GM21723 (cell line): ENCODE measurements at regions not wholly inside any gene's neighbourhood (a gene's known extent, or its start where the extent isn't known, plus 50 kb on each side); places are given as distances from the start of the nearest gene placed in this dataset.
"Not testable (repeated sequence)": the region's sequence is repeated elsewhere in the genome, so short reads cannot be mapped to it uniquely, and the experiment has no call there.

ENCODE experiments used
- ATAC-seq: cut with Tn5 transposase; IDR thresholded peaks from one replicate; pipeline ENCODE4 v1.9.1; 2021; ENCODE audit warnings: mild to moderate bottlenecking, moderate library complexity; ENCODE audit not compliant: unreplicated experiment

DNA sequence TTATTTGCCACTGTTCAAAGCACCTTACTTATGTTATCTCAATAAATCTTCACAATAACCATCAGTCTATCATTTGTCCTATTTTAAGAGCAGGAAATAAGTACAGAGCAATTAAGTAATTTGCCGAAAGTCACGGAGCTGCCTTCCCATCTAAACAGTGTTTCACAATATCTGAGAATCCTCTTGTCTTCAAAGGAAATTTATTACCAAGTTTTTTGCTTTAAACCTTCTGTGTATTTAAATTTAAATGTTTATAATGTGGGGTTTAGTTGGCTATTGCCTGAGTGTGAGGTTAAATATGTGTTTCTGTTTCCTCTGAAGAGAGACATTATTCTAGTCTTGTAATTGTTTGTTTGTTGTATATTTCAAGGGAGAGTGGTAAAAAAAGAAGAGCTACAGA lies 633.1 kb downstream of the EFNB2 start:
- ATAC-seq: no peak

DNA sequence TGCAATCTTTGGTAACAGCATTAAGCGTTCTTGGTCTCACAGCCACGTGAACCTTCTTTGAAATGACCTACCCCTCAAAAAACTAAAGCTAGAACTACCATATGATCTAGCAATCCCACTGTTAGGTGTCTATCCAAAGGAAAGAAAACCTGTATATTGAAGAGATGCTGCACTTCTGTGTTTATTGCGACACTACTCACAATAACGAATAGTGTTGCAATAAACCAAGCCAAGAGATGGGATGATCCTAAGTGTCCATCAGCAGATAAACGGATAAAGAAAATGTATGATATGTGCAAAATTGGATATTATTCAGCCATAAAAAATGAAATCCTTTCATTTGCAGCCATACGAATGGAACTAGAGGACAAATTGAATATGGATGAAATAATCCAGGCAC lies 637.9 kb downstream of the EFNB2 start:
- ATAC-seq: no peak

DNA sequence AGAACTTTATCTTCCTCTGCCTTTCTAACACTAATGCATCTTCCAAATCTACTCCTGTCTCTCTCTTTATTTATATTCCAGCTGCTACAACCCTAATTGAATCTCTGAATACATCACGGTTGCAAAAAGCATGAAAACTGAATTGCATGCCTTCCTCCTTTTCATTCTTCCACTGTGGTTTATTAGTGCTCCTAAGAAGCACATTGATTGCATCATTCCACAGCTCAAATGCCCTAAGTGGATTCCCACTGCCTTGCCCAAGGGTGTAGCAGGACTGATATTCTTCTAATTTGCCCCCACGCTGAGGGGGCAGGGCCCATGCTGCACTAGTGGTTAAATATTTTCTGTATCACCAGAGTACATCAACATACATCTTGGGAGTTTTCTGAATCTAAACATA lies 640.8 kb downstream of the EFNB2 start:
- no peak for ATAC-seq

DNA sequence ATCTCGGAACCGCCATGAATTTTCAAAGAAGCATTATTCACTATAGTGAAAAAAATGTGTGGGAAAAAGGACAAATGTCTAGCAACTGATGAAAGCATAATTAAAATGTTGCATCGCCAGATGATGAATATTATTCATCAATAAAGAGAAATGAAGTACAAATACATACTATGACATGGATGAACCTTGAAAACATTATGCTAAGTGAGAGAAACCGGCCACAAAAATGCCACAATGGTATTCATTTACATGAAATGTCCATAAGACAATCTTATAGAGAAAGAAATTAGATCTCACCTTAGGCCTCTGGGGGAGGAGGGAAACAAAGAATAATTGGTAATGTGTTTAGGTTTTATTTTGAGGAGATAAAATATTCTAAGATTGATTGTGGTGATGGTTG lies 645.0 kb downstream of the EFNB2 start:
- ATAC-seq: no peak

DNA sequence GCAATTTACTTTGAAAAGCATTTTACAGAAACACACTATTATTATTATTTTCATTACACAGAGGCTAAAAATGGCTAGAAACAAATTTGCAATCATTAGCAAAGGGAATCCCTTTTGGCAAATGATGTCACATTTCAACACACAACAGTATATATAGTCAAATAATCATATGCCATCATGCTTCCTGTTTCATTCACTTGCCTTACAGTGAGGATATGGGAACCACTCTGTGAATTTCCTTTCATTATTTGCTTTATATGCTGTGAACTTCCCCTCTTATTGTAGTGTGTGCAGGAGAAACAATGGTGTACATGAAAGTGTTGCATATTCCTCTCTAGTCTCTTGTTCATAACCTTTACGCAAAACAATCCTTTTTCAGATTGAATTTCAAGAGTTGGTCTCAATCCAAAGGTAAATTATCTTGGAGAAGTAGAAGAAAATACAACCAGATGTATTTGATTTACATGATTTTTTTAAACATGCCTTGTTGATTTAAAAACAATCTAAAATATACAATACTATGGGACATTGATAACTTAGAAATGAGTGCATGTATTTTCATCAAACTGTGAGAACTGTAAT lies 657.3 kb downstream of the EFNB2 start:
- ATAC-seq: no peak

DNA sequence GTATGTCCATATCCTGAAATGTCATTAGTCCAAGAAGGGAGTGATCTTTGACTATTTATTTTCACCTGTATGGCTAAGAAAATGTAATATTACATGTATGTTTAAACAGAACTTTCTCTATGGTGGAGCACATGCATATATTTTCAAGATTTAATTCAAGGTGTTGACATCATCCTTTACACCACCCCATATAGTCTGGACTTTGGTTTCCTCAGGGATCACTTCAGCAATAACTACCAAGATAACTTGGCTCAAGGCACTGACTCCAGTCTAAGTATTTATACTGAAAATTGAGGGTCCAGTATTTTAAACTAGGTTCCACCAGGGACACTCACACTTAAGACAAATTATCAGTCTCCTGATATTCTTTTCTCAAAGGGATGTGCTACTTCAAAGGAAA lies 660.6 kb downstream of the EFNB2 start:
- ATAC-seq: no peak

DNA sequence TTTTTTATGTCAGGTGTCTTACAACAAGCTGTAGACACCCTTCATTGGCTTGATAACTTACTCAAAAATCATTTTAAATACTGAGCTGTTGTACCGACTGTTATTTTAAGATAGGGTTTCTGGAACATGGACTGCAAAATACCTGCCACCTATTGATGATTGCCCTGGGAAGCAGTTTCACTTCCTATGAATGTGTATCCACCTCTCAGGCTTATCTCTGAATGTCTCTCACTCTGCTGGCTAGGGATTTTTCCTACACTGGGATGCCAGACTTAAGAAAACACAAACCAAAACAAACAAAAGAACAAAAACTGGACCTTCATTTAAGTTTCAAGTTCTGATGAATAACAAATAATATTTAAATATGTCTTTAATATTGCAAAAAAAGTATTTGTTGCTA lies 663.7 kb downstream of the EFNB2 start:
- no peak for ATAC-seq

DNA sequence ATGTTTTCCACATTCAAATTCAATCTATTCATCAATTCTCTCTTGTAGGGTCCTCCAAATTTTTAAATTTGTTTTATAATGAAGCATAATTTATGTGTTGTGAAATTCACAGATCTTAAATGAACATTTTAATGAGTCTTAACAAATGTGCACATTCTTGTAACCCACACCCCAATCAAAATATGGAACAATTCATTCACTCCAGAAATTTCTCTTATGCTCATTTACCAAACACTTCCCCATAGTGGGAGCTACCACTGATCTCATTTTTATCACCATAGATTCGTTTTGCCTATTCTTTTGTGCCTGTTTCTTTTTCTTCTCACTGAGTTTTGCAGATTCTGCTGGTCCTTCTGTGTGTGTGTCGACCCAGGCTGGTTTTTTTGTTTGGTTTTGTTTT lies 664.1 kb downstream of the EFNB2 start:
- ATAC-seq: no peak

DNA sequence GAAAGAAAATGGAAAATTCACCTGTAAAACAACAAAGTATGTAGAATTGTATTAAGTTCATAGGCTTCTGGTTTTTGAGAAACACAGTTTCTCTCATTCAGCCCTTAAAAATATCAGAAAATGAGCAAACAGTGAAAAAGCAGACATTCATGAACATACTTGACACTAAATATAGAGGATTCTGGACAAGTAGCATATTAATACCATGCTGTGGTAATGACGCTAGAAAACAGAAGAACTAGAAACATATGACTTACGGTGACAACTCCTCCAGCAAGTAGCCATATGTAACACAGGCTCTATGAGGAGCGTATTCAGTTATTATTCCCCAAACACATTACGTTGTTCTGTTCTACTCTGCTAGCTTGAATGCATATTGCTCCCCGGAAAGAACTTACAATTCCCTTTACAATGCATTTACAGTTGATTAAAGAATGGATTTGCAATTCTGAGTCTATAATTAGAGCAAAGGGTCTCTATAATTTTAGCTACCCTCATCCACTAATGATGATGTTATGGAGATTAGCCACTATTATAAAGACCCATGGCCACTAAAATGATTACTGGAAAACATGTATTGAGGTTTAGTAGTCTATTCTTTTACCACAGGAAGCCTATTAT lies 672.1 kb downstream of the EFNB2 start:
- ATAC-seq: no peak

DNA sequence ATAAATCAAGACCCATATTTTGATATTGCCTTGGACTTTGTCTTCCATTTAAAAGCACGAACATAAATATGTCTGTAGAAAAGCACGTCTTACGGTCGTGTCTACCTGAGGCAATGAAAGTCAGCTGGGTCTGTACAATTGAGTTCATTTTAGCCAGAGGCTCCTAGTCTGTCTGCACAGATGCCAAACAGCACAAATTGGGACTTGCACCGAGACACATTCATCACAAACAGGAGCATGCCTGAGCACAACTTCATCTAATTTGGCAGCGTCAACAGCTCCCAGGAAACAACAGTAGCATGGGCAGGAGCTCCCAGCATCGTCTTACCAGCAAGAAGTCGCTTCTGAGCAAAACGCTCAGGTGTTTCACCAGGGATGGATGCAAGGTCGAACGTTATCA lies 687.0 kb downstream of the EFNB2 start:
- ATAC-seq: no peak

DNA sequence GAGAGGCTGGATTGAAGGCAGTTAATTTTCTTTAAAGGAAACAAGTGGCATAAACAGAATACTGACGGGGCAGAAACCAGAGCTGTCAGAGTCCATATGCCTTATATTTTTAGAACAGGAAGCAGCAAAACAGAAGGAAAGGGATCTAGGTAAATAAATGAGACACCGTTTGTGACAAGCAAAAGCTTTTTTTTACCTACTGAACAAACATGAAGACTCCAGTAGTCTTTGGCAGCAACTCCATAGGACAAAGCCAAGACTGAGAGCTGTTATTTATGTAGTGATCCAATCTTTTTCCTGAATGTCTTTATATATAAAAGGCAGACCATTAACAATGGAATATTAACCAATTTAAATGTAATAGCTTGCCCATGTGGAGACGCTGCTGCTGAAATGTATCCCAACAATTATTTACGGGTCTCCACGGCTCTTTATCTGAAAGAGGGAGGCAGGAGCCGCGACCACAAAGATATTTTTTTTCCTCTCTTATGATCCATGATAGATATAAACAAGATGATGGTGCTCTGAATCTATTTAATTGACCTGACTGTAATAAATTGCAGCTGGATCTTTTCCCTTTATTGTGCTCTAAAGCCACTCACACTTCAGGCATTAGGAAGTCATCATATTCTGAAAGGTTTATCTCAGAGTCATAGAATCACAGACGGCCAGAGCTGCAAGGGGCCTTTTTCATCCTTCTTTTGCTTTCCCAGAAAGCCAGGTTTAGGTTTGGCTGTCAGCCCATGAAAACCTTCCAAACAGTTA lies 687.8 kb downstream of the EFNB2 start:
- ATAC-seq: no peak

DNA sequence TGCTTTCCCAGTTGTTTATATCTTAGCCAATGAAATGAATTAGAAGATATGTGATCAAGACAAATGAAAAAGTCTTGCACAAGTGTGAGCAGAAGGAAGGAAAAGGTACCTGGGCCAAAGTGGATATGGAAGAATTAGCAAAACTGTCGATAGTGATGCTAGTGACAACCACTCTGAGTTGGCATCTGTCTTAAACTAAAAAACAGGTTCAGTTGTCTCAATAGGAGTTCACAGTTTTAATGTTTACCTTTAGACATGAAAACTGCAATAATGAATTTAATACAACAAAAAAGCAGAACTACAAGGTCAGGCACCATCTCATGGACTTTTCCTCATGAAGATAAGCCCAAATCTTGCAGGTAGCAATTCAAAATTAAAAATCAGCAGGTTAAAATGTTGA lies 688.5 kb downstream of the EFNB2 start:
- no peak for ATAC-seq

DNA sequence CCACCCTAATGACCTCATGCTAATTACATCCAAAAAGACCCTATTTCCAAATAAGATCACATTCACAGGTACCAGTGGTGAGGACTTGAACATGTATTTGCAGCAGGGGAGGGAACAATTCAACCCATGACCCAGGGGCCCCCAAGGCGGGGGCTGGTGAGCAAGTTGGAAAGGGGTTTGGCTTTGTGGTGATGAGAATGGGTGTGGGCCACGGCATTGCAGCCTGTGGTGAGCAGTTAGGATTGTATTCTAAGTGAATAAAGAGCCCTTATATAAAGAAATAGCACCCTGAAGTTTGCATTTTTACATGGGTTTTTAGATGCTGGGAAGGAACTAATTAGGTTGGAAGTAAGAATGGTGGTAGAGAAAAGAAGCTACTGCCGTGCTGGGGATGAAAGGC lies 694.2 kb downstream of the EFNB2 start:
- ATAC-seq: no peak

DNA sequence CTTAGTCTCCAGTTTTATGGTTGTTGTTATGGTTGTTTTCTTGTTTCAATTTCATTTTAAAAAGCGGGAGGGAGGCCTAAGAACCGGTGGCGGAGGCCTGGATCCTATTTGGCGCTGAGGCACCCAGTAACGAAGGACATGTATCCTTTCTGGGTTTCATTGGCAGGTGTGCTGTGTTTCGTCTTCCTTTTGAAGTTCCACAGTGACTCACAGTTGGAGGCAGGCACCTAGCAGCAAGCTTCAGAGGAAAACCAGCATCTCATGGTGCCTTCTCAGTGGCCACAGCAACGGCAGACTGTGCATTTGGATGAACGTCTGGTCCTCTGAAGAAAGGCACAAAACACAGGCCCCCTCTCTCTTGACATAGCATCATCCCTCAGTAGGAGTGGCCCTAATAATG lies 697.2 kb downstream of the EFNB2 start:
- no peak for ATAC-seq

DNA sequence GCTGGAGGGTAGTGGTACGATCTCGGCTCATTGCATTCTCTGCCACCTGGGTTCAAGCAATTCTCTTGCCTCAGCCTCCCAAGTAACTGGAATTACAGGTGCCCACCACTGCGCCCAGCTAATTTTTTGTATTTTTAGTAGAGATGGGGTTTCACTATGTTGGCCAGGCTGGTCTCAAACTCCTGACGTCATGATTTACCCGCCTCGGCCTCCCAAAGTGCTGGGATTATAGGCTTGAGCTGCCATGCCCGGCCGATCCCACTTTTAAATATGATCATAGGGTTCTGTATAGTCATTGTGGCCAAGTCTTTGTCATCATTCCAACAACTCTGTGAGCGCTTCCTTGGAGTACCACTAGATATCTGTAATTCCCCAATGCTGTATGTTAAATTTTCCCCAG lies 698.2 kb downstream of the EFNB2 start:
- not testable (repeated sequence) for ATAC-seq

DNA sequence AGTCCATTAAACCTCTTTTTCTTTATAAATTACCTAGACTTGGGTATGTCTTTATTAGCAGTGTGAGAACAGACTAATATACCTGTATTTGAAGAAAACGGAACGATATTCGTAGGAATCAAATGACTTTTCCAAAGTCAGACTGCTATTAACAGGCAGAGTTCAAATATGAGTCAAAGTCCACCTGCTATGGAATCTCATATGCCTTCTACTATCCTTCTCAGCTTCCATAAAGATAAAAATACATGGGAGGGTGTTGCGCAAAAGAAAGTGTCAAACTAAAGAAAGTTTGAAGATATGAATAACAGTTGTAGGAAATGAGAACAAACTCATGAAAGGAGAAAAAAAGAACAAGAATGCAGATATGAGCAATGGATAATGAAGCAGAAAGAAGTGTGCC lies 704.6 kb downstream of the EFNB2 start:
- ATAC-seq: no peak

DNA sequence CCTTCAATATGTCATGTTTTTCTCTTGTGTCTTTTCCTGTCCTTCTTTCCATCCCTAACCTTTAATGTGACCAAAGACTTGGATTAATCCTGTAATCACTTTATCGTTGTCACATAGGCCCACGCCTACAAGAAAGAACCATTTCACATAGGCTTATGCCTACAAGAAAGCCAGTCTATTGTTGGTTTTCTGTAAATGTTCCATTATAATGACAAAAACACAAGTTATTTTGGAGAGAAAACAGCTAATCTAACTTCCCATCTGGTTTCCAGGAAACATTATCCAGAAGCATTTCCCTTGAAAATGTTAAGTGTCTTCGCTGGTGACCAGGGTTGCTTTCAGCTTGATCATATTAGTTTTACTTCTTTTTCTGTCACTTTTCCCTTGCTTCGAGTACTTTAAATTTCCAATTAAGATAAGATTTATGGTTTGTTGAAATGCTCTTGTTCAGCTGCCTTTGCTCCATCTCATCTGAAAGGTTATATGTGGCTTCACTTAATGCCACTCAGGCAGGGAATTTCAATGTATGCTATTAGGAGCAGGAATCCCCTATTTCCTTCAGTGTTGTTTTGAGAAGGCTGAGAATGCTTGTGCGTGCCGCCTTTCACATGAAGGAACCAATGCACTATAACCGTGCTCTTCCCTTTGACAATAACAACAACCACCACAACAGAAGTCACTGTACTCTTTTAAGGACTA lies 708.2 kb downstream of the EFNB2 start:
- ATAC-seq: no peak

DNA sequence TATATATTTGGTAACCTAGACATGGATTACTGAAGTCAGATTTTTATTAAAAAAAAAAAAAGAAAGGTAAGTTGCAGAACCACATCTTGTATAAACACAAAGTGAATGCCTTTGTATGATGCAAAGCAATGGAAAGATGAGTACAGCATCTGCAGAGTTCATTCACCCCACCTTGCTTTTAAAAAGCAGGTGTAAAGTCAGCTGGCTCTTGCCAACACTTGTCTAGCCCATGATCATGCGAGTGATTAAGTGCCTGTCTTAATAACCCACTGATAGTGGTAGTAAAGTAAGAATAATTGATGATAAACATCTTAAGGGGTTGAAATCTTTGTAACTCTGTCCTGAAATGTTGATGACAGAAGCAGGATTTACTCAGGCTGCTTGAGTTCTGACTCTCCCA lies 710.4 kb downstream of the EFNB2 start:
- ATAC-seq: no peak

DNA sequence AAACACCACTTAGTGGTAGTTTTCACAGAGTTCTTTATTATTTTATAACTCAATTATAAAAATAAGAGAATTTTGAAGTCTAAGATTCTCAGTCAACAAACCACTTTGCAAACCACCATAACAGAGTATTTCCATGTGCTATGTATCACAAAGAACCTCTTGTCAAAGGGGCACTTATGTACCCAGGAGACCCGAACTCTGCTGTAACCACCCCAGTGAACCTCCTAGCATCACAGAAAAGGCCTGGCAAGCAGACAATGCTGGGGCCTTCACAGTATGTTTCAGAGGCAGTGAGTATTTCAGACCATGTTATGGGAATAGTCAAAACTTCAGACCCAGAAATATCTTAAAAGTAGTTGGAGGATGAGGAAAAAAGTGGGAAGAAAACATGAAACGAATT lies 714.1 kb downstream of the EFNB2 start:
- ATAC-seq: no peak

DNA sequence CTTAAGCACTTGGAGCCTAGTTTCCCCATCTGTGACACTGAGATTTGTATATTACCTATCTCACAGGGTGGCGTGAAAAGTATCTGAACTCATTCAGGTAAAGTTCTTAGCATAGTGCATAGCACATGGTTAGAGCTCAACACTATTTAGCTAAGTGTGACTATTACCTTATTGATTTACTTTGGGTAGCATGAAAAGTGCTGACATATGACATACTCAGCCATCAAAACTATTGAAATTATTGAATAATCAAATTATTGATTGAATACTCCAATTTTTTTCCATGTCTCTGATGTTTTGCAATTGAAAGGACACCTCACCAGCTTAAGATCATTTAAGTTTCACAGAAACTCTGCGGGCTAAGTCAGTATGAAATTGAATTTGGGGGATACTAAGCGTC lies 715.0 kb downstream of the EFNB2 start:
- no peak for ATAC-seq

DNA sequence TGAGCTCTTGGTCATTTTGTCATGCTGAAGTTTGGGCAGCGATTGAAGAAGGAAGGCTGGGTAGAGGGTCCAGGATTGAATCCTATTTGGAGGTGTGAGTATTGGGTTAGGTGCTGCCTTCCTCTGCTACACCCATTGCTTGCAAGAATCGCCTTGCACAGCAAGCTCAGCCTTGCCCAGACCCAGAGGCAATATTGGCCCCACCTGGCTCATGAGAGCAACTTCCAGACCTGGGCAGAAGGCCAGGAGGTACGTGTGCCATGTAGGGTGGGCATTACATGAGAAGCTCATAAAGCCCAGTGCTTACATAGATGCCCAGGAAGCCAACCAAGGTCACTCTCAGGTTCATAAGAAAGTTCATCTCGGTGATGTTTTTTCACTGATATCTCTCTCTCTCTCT lies 718.0 kb downstream of the EFNB2 start:
- no peak for ATAC-seq

DNA sequence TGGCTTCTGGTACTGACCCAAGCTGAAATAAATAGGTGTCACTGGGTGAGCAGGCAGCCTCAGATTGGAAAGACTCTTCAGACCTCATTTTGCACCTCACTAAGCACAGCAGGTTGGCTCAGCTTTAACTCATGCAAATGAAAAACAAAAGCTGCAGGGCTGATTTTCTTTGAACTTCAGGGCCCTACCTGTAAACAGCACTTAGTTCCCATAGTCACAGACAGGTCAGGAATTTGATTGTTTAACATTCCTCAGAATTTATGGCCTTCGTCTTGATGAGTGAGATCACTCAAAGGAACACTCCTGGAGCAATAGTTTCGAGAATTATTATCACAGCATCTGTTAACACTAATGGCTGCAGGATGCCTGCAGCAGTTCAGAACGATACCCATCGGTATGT lies 718.5 kb downstream of the EFNB2 start:
- no peak for ATAC-seq
